CD4-positive, alpha-beta T cell (primary cell): ENCODE measurements at regions not wholly inside any gene's neighbourhood (a gene's known extent, or its start where the extent isn't known, plus 50 kb on each side); places are given as distances from the start of the nearest gene placed in this dataset.
"Not testable (repeated sequence)": the region's sequence is repeated elsewhere in the genome, so short reads cannot be mapped to it uniquely, and the experiment has no call there.

Source experiments
- ATAC-seq: fragments of 200-7000 bp; cut with Tn5 transposase; one replicate; pipeline ENCODE4 v1.10.0; 2022; ENCODE audit warnings: mild to moderate bottlenecking; ENCODE audit not compliant: poor library complexity
- CTCF ChIA-PET: fragments of 350-600 bp; sonication (Branson Sonifier 250); formaldehyde crosslinking; loops from one replicate; lab custom pipeline; 2021; ENCODE audit warnings: antibody characterized with exemption, inconsistent platforms; lab: Charles Lee
- POLR2A ChIA-PET: fragments of 350-600 bp; sonication (Branson Sonifier 250); formaldehyde crosslinking; loops from one replicate; lab custom pipeline; 2021; ENCODE audit warnings: antibody characterized with exemption, inconsistent platforms; lab: Charles Lee
- DNase-seq, 14 experiments: peaks; one replicate each; pipeline ENCODE4 v3.0.0-alpha.2; 2013 to 2020; ENCODE audit warnings: mixed read lengths in 2 of 14
- H3K27ac ChIP-seq, 2 donors: one replicate each; pipeline versions ENCODE4 v1.5.1 to v1.7.0; 2013; ENCODE audit warnings: low read length in 2 of 2, low read depth in 1 of 2, mild to moderate bottlenecking in 1 of 2
- H3K27me3 ChIP-seq, 2 experiments: 1 replicate in 1 of 2; 2 replicates in 1 of 2; pipeline versions ENCODE4 v1.6.1 to v1.7.0; 2013; ENCODE audit warnings: low read length in 2 of 2, control low read depth in 1 of 2, mild to moderate bottlenecking in 1 of 2, moderate library complexity in 1 of 2; ENCODE audit not compliant: insufficient read depth in 2 of 2, control insufficient read depth in 1 of 2
- H3K36me3 ChIP-seq: one replicate; pipeline ENCODE4 v1.6.1; 2013; ENCODE audit warnings: low read length, control low read depth; ENCODE audit not compliant: insufficient read depth
- H3K4me1 ChIP-seq: one replicate; pipeline ENCODE4 v1.6.1; 2013; ENCODE audit warnings: low read length, control low read depth; ENCODE audit not compliant: insufficient read depth
- H3K4me3 ChIP-seq: one replicate; pipeline ENCODE4 v1.5.1; 2013; ENCODE audit warnings: mild to moderate bottlenecking, low read length, moderate library complexity
- H3K9me3 ChIP-seq, 2 experiments: 1 replicate in 1 of 2; 2 replicates in 1 of 2; pipeline versions ENCODE4 v1.6.1 to v1.7.0; 2013; ENCODE audit warnings: low read length in 2 of 2, mild to moderate bottlenecking in 2 of 2, control low read depth in 1 of 2, moderate library complexity in 1 of 2; ENCODE audit not compliant: control insufficient read depth in 1 of 2, insufficient read depth in 1 of 2
- H3K27ac Mint-ChIP-seq: one replicate; pipeline ENCODE4 v1.8.0; 2020; ENCODE audit warnings: mixed read lengths
- H3K27me3 Mint-ChIP-seq: one replicate; pipeline ENCODE4 v1.8.0; 2021; ENCODE audit warnings: mixed read lengths
- H3K36me3 Mint-ChIP-seq: one replicate; pipeline ENCODE4 v1.8.0; 2021; ENCODE audit warnings: low read depth, mixed read lengths
- H3K4me1 Mint-ChIP-seq: one replicate; pipeline ENCODE4 v1.8.0; 2021; ENCODE audit warnings: low read depth, mixed read lengths
- H3K4me3 Mint-ChIP-seq: one replicate; pipeline ENCODE4 v1.8.0; 2020; ENCODE audit warnings: mild to moderate bottlenecking, mixed read lengths
- H3K9me3 Mint-ChIP-seq: one replicate; pipeline ENCODE4 v1.8.0; 2020; ENCODE audit warnings: mixed read lengths
- CTCF ChIP-seq: fragments of 200-600 bp; IDR thresholded peaks from one replicate; pipeline ENCODE4 v1.8.0; 2022; ENCODE audit warnings: antibody characterized with exemption, mild to moderate bottlenecking
- intact Hi-C, 2 experiments: fragments of 100-400 bp; cut with DNase I in 1 of 2; cut with micrococcal nuclease in 1 of 2; formaldehyde crosslinking; loops; one replicate each; pipeline versions ENCODE4 v1.15.1 to v1.9.0; 2023 to 2025; cut with DNase I, micrococcal nuclease

DNA sequence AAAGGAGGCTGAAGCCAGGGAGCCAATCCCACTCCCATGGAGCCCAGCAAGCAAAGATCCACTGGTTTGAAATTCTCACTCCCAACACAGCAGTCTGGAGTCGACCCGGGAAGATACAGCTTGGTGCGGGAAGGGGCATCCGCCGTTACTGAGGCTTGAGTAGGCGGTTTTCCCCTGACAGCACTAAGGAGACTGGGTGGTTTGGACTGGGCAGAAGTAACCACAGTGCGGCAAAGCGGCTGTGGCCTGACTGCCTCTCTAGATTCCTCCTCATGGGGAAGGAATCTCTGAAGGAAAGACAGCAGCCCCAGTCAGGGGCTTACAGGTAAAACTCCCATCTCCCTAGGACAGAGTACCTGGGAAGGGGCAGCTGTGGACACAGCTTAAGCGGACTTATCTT lies 261.6 kb upstream of the KYNU start:
- Histone ChIP-seq H3K27ac (no peak overlapping the region), H3K4me1 (no peaks in the 10 kb centered on the region), H3K36me3 (no peaks in the 10 kb centered on the region), H3K9me3 (peaks cover 0 to 12% of the 10 kb centered on the region in 2 experiments), H3K4me3 (no peak overlapping the region), H3K27me3 (no peaks in the 10 kb centered on the region)
- no peaks in the 10 kb centered on the region for H3K9me3 Mint-ChIP-seq
- no peaks in the 10 kb centered on the region for H3K36me3 Mint-ChIP-seq
- H3K27ac Mint-ChIP-seq: no peak overlapping the region
- no peak for TF ChIP-seq CTCF
- no peaks in the 10 kb centered on the region for H3K4me1 Mint-ChIP-seq
- intact Hi-C loops: no loop called here
- DNase-seq (no peak), ATAC-seq (no peak)
- CTCF ChIA-PET: no interaction called here
- no peaks in the 10 kb centered on the region for H3K27me3 Mint-ChIP-seq
- POLR2A ChIA-PET: no interaction called here
- no peak overlapping the region for H3K4me3 Mint-ChIP-seq

GRCh38 chr2:142613193-142613592 lies 264.3 kb upstream of the KYNU start:
- DNase-seq, H3K27ac ChIP-seq, H3K36me3 Mint-ChIP-seq, intact Hi-C loops, H3K4me1 Mint-ChIP-seq, H3K4me1 ChIP-seq, H3K27ac Mint-ChIP-seq, H3K4me3 ChIP-seq, CTCF ChIA-PET, H3K27me3 Mint-ChIP-seq, ATAC-seq, H3K27me3 ChIP-seq, POLR2A ChIA-PET, H3K36me3 ChIP-seq, H3K9me3 Mint-ChIP-seq, H3K4me3 Mint-ChIP-seq: not testable (repeated sequence)
- peaks cover 0 to 12% of the 10 kb centered on the region in 2 experiments for H3K9me3 ChIP-seq

DNA sequence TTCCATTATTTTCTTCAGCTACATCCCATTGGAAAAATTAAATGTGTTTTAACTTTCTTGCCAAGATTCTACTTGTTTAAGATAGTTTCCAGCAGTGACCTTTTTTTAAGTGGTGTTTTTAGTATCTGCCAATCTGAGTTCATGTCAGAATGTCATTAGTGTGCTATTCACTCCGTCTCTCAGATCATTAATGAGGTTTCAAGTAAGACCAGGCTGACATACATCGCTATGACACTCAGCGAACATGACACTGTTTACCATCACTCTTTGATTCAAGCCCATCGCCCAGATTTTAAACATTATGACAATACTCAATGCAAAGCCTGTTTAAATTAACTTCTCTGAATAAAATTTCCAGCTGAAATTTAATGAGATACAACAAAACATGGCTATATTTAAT lies 272.0 kb upstream of the KYNU start:
- H3K9me3 Mint-ChIP-seq: peaks cover 2% of the 10 kb centered on the region
- POLR2A ChIA-PET: no interaction called here
- no peaks in the 10 kb centered on the region for H3K9me3 ChIP-seq

More for the DNA sequence above, 272.0 kb upstream of the KYNU start:
- DNase-seq (no peak), ATAC-seq (no peak)
- Mint-ChIP-seq H3K36me3 (no peaks in the 10 kb centered on the region), H3K27me3 (no peaks in the 10 kb centered on the region), H3K4me1 (no peaks in the 10 kb centered on the region), H3K4me3 (no peak overlapping the region), H3K27ac (no peak overlapping the region)
- Histone ChIP-seq H3K27me3 (no peaks in the 10 kb centered on the region), H3K27ac (no peak overlapping the region), H3K4me1 (no peaks in the 10 kb centered on the region), H3K4me3 (no peak overlapping the region), H3K36me3 (no peaks in the 10 kb centered on the region)
- intact Hi-C loops: no loop called here
- CTCF ChIA-PET: no interaction called here
- TF ChIP-seq CTCF: no peak
